ENCODE measurements at regions not wholly inside any gene's neighbourhood (a gene's known extent, or its start where the extent isn't known, plus 50 kb on each side); places are given as distances from the start of the nearest gene placed in this dataset.
"Not testable (repeated sequence)": the region's sequence is repeated elsewhere in the genome, so short reads cannot be mapped to it uniquely, and the experiment has no call there.

GRCh38 chr3:135393898-135394525 lies 571.5 kb upstream of the PPP2R3A start:
- no peak for DNase-seq (ENCODE audit: low read depth)

GRCh38 chr3:135412475-135412874 lies 553.1 kb upstream of the PPP2R3A start:
- DNase-seq (ENCODE audit: low read depth): no peak

GRCh38 chr3:135416182-135416581 lies 549.3 kb upstream of the PPP2R3A start:
- no peak for DNase-seq (ENCODE audit: low read depth)

- DNase-seq (ENCODE audit: low read depth): no peak
Measured at GRCh38 chr3:135419155-135419554, 546.4 kb upstream of the PPP2R3A start.

GRCh38 chr3:135426508-135426907 lies 539.0 kb upstream of the PPP2R3A start:
- DNase-seq (ENCODE audit: low read depth): no peak

- no peak for DNase-seq (ENCODE audit: low read depth)
Measured at GRCh38 chr3:135432402-135432801, 533.1 kb upstream of the PPP2R3A start.

GRCh38 chr3:135438889-135439597 lies 526.5 kb upstream of the PPP2R3A start:
- DNase-seq (ENCODE audit: low read depth): not testable (repeated sequence)

- DNase-seq (ENCODE audit: low read depth): not testable (repeated sequence)
Measured at GRCh38 chr3:135439632-135440031, 525.9 kb upstream of the PPP2R3A start.

GRCh38 chr3:135440233-135440632 lies 525.3 kb upstream of the PPP2R3A start:
- DNase-seq (ENCODE audit: low read depth): no peak

- no peak for DNase-seq (ENCODE audit: low read depth)
Measured at GRCh38 chr3:135440746-135441145, 524.8 kb upstream of the PPP2R3A start.

GRCh38 chr3:135444058-135444457 lies 521.5 kb upstream of the PPP2R3A start:
- no peak for DNase-seq (ENCODE audit: low read depth)

GRCh38 chr3:135447483-135447882 lies 518.0 kb upstream of the PPP2R3A start:
- no peak for DNase-seq (ENCODE audit: low read depth)

- DNase-seq (ENCODE audit: low read depth): no peak
Measured at GRCh38 chr3:135448520-135448919, 517.0 kb upstream of the PPP2R3A start.

GRCh38 chr3:135449046-135449445 lies 516.5 kb upstream of the PPP2R3A start:
- no peak for DNase-seq (ENCODE audit: low read depth)

- DNase-seq (ENCODE audit: low read depth): no peak
Measured at GRCh38 chr3:135451037-135451785, 514.3 kb upstream of the PPP2R3A start.

GRCh38 chr3:135452881-135453280 lies 512.6 kb upstream of the PPP2R3A start:
- no peak for DNase-seq (ENCODE audit: low read depth)

GRCh38 chr3:135453326-135453725 lies 512.2 kb upstream of the PPP2R3A start:
- no peak for DNase-seq (ENCODE audit: low read depth)

GRCh38 chr3:135454890-135455289 lies 510.6 kb upstream of the PPP2R3A start:
- no peak for DNase-seq (ENCODE audit: low read depth)

GRCh38 chr3:135456108-135456790 lies 509.3 kb upstream of the PPP2R3A start:
- DNase-seq (ENCODE audit: low read depth): no peak

GRCh38 chr3:135458541-135459322 lies 506.8 kb upstream of the PPP2R3A start:
- no peak for DNase-seq (ENCODE audit: low read depth)

- no peak for DNase-seq (ENCODE audit: low read depth)
Measured at GRCh38 chr3:135460273-135460672, 505.3 kb upstream of the PPP2R3A start.

- no peak for DNase-seq (ENCODE audit: low read depth)
Measured at GRCh38 chr3:135471911-135472310, 493.6 kb upstream of the PPP2R3A start.
